ENCODE measurements at regions not wholly inside any gene's neighbourhood (a gene's known extent, or its start where the extent isn't known, plus 50 kb on each side); places are given as distances from the start of the nearest gene placed in this dataset.

DNA sequence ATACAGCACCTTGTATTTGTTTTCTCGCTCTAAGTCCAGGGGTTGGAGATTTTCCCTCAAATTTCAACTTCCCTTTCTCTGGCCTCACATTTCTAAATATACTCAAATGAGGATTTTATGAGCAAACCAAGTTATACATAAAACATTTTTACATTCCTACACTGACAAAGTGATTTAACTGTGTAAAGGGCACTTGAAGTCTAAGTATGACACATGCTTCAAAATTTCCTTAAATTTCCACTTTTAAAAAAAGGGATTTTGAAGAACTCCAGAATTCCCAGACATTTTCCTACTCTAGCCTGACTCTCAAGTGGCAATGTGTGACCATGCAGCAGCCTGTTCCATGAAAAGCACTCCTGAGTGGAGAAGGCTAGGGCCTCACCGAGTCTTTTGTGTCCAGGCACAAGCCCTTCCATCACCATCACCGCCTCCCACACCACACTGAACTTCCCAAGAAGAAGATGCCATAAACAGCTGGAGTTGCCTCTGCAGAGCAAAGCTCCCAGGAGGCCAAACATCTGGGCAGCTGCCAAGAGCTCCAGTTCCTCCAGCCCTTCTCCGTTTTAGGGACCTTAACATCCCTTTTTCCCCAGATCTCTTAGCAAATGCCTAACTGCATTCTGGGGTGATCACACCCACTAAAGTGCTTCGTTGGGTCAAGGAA is 68.9 kb downstream of the NCR2 start:
- no peak for DNase-seq (ENCODE audit: low read depth in 3 of 3, low spot score in 2 of 3)

DNA sequence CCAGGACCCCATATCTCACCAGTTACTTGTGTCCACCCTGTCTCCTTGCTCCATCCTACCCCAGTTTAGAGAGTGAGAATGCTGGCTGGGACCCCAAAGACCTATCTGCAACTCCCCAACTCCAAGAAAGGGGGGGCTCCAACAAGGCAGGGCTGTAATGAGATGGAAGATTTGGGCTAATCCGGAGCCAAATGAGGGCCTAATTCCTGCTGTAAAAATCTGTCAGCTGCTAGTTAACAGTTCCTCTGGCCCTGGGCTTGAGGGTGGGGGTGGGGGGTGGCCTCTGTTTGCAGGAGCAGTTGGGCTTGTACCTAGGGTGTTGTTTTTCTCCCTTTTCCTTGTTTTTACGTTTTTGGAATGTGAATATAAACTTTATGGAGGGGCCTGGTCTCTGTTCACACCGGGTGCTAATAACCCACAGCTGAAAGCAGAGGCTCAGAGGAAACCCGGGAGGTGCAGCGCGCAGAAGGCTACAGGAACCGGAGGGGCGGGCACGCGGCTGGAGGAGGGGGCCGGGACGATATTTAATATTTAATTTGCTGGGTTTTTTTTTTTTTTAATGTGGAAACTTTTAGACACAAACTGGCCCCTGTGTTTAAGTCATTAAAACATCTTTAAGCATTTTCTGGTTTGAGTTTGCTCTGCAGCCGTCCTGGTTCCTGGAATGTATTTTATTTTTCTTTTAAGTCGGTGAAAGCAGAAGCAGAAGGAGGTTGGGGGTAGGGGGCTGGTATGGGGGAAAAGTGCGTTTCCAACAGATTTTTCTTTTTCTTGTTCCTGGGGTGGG is 70.7 kb downstream of the NCR2 start:
- DNase-seq (ENCODE audit: low read depth in 3 of 3, low spot score in 2 of 3) = no peak

DNA sequence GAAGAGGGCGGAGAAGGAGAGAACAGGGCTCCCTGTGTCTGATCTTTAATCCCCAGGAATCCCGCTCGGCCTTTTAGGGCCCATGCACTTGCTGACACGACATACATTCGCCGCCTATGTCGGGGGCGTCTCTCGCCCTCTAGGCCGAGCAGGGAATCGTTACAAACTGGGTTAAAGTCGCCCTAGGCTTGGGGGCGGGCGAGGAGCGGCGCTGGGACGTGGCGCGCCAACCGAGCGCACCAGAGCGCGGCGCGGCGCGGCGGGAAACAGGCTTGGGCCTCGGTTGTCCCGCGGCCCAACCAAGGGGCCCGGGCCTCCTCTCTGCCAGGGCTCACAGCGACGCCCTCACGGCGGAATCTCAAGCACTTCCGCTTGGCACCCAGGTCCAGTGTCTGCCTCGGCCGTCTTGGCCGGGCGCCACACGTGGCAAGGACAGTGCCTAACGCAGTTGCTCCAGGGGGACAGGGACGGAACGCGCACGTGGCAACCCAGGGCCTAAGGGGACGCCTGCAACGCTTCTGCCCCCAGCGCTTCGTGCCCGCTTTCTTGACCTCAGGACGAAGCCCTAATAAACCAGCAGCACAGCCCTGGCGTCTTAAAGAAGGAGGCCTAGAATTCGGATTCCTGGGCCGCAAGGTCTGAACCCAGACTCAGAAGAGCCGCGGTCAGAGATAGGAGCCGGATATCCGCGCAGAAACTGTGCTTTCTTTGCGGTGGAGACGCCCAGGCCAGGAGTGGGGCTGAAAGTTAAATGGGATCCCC is 71.5 kb downstream of the NCR2 start:
- no peak for DNase-seq (ENCODE audit: low read depth in 3 of 3, low spot score in 2 of 3)

- no peak for DNase-seq (ENCODE audit: low read depth in 3 of 3, low spot score in 2 of 3)
These were observed 73.2 kb downstream of the NCR2 start for GRCh38 chr6:41408576-41408975.

DNA sequence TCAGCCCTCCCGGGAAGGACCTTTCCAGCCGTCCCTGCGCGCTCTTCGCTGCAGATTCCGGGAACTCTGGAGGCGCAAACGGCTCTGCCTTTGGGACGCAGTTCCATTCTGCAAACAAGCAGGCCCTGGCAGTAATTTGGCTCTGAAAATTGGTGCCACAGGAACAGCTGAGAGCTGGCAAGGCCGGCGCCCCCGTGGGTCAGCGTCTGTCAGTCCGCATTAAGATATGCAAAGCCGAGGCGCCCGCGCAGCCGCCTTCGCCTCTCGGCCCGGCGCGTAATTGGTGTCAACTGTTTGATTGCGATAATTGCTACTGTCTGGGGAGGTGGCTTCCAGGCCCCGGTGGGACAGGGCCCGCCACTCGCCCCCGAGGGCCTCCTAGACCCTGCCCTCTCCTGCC is 73.6 kb downstream of the NCR2 start:
- no peak for DNase-seq (ENCODE audit: low read depth in 3 of 3, low spot score in 2 of 3)

- no peak for DNase-seq (ENCODE audit: low read depth in 3 of 3, low spot score in 2 of 3)
These were observed 74.1 kb downstream of the NCR2 start for GRCh38 chr6:41409489-41409888.

DNA sequence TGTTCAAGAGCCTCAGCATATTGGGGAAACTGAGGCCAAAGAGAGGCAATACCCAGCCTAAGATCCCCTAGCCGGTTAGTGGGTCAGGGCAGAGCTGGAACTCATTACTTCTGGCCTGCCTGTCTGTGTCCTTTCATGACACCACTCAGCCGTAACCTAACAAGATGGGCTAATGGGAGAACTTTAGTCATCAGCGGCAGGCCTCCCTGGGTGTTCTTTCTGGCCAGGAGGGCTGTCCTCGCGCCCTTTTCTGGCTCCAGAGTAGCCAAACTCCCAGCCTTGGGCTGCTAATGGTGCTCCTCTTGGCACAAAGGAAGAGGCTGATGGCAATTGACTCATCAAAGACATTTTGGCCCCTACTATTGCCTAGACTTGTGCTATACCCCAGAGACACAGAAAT is 76.6 kb downstream of the NCR2 start:
- DNase-seq (ENCODE audit: low read depth in 3 of 3, low spot score in 2 of 3) = no peak

GRCh38 chr6:41413250-41413649 is 77.8 kb downstream of the NCR2 start:
- no peak for DNase-seq (ENCODE audit: low read depth in 3 of 3, low spot score in 2 of 3)

- no peak for DNase-seq (ENCODE audit: low read depth in 3 of 3, low spot score in 2 of 3)
These were observed 81.1 kb downstream of the NCR2 start for GRCh38 chr6:41416501-41416837.

DNA sequence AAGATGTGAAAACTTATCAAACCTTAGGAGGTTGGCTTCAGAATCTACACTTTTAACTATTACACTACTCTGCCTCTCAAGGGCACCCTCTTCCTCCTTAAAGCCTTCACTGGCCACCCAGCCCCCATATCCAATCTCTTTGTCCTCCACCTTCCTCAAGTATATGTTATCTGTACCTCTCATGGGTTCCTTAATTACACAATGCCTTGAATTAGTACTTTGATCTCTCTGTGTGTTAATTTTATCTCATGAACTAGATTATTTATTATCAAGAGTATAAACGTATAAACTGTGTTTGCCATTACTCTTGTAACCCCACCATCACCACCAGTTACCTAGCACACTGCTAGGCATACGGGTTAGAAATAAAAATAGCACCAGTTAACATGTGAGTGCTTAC is 83.3 kb downstream of the NCR2 start:
- no peak for DNase-seq (ENCODE audit: low read depth in 3 of 3, low spot score in 2 of 3)

GRCh38 chr6:41419385-41419784 is 84.0 kb downstream of the NCR2 start:
- no peak for DNase-seq (ENCODE audit: low read depth in 3 of 3, low spot score in 2 of 3)

DNA sequence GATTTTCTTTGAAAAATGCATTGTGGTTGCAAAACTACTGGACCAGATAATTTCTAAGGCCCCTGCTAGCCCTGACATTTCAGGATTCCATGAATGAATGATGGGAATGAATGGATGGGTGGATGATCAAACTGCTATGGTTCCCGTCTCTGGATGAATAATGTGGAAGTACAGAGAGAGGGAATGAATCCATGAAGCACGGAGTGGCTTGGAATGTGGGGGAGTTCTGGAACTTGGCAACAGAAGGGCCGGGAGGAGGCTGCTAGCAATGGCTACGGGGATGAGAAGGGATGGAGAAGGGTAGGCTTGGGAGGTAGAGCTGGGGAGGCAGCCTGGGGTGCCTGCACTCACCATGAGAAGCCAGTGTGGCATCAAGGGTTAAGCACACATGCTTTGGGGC is 84.8 kb downstream of the NCR2 start:
- no peak for DNase-seq (ENCODE audit: low read depth in 3 of 3, low spot score in 2 of 3)

DNA sequence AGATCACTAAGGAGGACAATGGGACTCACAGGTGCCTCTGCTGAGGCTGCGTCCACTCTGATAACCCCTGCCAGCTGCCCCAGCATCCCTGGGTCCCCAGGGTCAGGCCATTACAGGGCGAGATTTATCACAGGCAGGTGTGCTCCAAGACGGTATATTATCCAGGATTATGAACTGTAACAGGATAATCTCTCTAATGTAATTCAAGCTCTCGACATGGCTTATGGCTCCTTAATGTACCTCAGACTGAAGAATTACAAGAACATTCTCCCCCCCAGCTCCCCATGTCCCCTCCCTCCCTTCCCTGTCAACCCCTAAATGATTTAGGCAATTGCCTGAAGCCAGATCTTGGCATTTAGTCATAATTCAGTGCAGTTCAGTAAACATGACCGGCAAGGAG is 86.8 kb downstream of the NCR2 start:
- DNase-seq (ENCODE audit: low read depth in 3 of 3, low spot score in 2 of 3) = no peak

- no peak for DNase-seq (ENCODE audit: low read depth in 3 of 3, low spot score in 2 of 3)
These were observed 87.6 kb downstream of the NCR2 start for GRCh38 chr6:41423002-41423401.

DNA sequence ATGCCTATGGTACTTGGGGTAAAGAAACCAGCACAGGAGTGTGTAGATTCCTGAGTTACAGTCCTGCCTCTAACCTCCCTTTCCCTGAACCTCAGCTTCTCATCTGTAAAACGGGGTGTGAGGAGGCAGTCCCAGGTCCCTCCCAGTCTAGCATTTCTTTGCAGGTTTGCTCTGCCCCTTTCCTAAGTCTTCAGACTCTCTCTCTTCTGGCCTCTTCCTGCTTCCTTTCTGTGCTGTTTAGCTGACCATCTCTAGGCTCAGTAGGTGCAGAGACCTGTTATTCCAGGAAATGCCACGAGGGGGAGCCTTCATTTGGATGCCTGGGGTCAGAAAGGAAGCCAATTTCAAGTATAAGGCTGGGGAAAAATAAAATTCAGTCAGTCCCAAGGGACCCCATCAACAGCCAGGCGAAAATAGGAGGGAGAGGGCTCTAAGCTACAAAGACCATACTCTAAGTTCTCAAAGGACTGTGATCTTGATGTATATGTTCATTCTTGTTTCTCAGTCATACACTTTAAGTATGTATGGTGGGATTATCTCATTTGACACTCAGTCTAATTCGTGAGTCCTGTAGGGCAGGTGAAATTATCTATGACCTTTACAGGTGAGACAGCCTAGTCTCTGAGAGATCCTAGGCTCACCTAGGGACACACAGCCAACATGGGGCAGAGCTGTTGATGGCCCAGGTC is 89.1 kb downstream of the NCR2 start:
- no peak for DNase-seq (ENCODE audit: low read depth in 3 of 3, low spot score in 2 of 3)

DNA sequence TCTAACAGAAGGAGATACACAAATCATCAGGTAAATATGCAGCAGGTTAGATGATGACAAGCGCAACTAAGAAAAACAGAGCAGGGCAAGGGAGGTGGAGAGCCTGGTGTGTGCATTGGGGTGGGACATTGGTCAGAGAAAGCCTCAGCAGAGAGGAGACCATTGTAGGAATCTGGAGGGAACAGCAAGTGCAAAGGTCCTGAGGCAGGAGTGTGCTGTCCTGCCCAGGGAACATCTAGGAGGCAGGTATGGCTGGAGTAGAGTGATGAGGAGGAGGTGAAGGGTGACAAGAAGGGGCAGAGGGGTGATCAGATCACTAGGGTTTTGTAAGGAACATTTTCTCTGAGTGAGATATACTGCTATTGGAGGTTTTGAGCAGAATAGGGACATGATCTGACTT is 90.1 kb downstream of the NCR2 start:
- DNase-seq (ENCODE audit: low read depth in 3 of 3, low spot score in 2 of 3) = no peak

GRCh38 chr6:41426438-41426851 is 91.0 kb downstream of the NCR2 start:
- no peak for DNase-seq (ENCODE audit: low read depth in 3 of 3, low spot score in 2 of 3)

DNA sequence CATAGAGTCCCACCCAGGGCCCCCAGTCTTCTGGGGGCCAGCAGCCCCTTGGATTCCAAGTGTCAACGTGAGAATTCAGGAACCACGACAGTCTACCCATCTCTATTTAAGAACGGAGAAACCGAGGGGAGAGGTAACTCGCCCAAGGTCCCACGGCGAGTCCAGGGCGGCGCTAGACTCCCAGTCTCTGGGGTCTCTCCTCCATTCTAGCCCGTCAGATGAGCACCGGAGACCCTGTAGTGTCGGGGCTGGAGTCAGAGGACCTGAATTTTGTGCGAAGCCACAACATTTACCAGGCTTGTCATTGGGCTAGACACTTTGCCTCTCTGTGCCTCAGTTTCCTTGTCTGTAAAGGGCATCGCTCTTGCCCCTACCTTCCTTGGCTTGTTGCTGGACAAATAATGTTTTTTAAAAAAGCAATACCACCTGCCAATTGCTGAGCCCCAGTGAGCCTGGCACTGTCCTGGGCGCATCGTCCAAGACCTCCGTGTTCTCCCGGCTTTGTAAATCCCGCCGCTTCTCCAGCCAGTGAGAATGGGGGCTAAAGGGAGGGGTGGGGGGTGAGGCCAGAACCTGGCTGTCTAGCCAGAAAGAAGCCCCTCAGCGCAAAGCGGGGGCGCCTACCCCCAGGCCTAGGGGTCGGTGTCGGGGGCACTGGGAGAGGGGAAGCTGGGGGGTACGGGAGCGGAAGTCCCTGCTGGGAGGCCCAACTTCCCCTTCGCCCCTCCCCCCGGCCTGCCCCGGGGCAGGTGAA is 91.7 kb downstream of the NCR2 start:
- no peak for DNase-seq (ENCODE audit: low read depth in 3 of 3, low spot score in 2 of 3)

GRCh38 chr6:41427642-41428335 is 92.4 kb downstream of the NCR2 start:
- DNase-seq (ENCODE audit: low read depth in 3 of 3, low spot score in 2 of 3) = no peak
